CD14-positive monocyte (primary cell): ENCODE measurements at regions not wholly inside any gene's neighbourhood (a gene's known extent, or its start where the extent isn't known, plus 50 kb on each side); places are given as distances from the start of the nearest gene placed in this dataset.

Experiments used
- DNase-seq, 3 donors: peaks; one replicate each; pipeline ENCODE4 v3.0.0-alpha.2; 2011 to 2022
- H2AFZ ChIP-seq: 2 replicates; pipeline ENCODE4 v1.6.0; 2012; ENCODE audit warnings: mild to moderate bottlenecking, low read depth, low read length, inconsistent platforms; ENCODE audit not compliant: insufficient read depth, poor library complexity, severe bottlenecking
- H3K27ac ChIP-seq, 2 donors: 1 replicate in 1 of 2; 2 replicates in 1 of 2; pipeline ENCODE4 v1.5.1; 2012 to 2013; ENCODE audit warnings: low read length in 2 of 2, control low read depth in 1 of 2, inconsistent platforms in 1 of 2, low read depth in 1 of 2, mild to moderate bottlenecking in 1 of 2
- H3K27me3 ChIP-seq, 2 donors: one replicate each; pipeline versions ENCODE4 v1.6.0 to v1.6.1; 2011 to 2013; ENCODE audit warnings: low read length in 2 of 2; ENCODE audit not compliant: control insufficient read depth in 2 of 2, insufficient read depth in 2 of 2
- H3K36me3 ChIP-seq, 2 donors: replicated peaks in 1 of 2; 1 replicate in 1 of 2; 2 replicates in 1 of 2; pipeline versions ENCODE4 v1.5.1 to v1.6.1; 2012 to 2013; ENCODE audit warnings: low read length in 2 of 2, control low read depth in 1 of 2, inconsistent platforms in 1 of 2, mild to moderate bottlenecking in 1 of 2; ENCODE audit not compliant: insufficient read depth in 2 of 2, control insufficient read depth in 1 of 2
- H3K4me1 ChIP-seq, 2 donors: 1 replicate in 1 of 2; 2 replicates in 1 of 2; pipeline versions ENCODE4 v1.5.1 to v1.6.1; 2012 to 2013; ENCODE audit warnings: low read length in 2 of 2, control low read depth in 1 of 2, inconsistent platforms in 1 of 2, mild to moderate bottlenecking in 1 of 2, moderate library complexity in 1 of 2; ENCODE audit not compliant: insufficient read depth in 2 of 2, control insufficient read depth in 1 of 2
- H3K4me2 ChIP-seq: replicated peaks from 2 replicates; pipeline ENCODE3; 2012; ENCODE audit warnings: low read length, moderate library complexity, mild to moderate bottlenecking; ENCODE audit not compliant: poor library complexity, severe bottlenecking; ENCODE audit errors: extremely low read depth
- H3K4me3 ChIP-seq, 3 experiments: fragments of 200-600 bp in 1 of 3; sonication (generic) in 1 of 3; replicated peaks in 1 of 3; 1 replicate in 2 of 3; 2 replicates in 1 of 3; pipeline ENCODE4 v1.5.1; 2011 to 2013; ENCODE audit warnings: low read length in 3 of 3, mild to moderate bottlenecking in 3 of 3, control low read depth in 2 of 3, low read depth in 2 of 3, inconsistent platforms in 1 of 3, moderate library complexity in 1 of 3
- H3K79me2 ChIP-seq: 2 replicates; pipeline ENCODE4 v1.6.0; 2012; ENCODE audit warnings: mild to moderate bottlenecking, control low read depth, inconsistent platforms, low read length, moderate library complexity; ENCODE audit not compliant: insufficient read depth
- H3K9ac ChIP-seq: 2 replicates; pipeline ENCODE4 v1.6.0; 2017; ENCODE audit warnings: low read length, mild to moderate bottlenecking; ENCODE audit not compliant: insufficient read depth, poor library complexity, severe bottlenecking
- H3K9me3 ChIP-seq, 2 donors: replicated peaks in 1 of 2; 1 replicate in 1 of 2; 2 replicates in 1 of 2; pipeline versions ENCODE4 v1.5.1 to v1.6.1; 2012 to 2013; ENCODE audit warnings: low read length in 2 of 2, control low read depth in 1 of 2; ENCODE audit not compliant: control insufficient read depth in 1 of 2, insufficient read depth in 1 of 2
- H4K20me1 ChIP-seq: 2 replicates; pipeline ENCODE4 v1.6.0; 2012; ENCODE audit warnings: mild to moderate bottlenecking, low read length, control low read depth, moderate library complexity; ENCODE audit not compliant: insufficient read depth
- H3K27ac Mint-ChIP-seq, 7 donors: one replicate each; pipeline ENCODE4 v1.8.0; 2020; ENCODE audit warnings: mild to moderate bottlenecking in 7 of 7, mixed read lengths in 7 of 7, moderate library complexity in 6 of 7, inconsistent platforms in 2 of 7
- H3K27me3 Mint-ChIP-seq, 3 donors: one replicate each; pipeline ENCODE4 v1.8.0; 2021 to 2022; ENCODE audit warnings: low read depth in 3 of 3, mild to moderate bottlenecking in 3 of 3, mixed read lengths in 3 of 3, moderate library complexity in 3 of 3, inconsistent platforms in 1 of 3
- H3K36me3 Mint-ChIP-seq, 2 donors: one replicate each; pipeline ENCODE4 v1.8.0; 2020; ENCODE audit warnings: mixed read lengths in 2 of 2, inconsistent platforms in 1 of 2, mild to moderate bottlenecking in 1 of 2
- H3K4me1 Mint-ChIP-seq: one replicate; pipeline ENCODE4 v1.8.0; 2020; ENCODE audit warnings: mild to moderate bottlenecking, mixed read lengths
- H3K4me3 Mint-ChIP-seq, 2 donors: one replicate each; pipeline ENCODE4 v1.8.0; 2020; ENCODE audit warnings: mild to moderate bottlenecking in 2 of 2, mixed read lengths in 2 of 2, moderate library complexity in 1 of 2
- H3K9me3 Mint-ChIP-seq, 7 donors: one replicate each; pipeline ENCODE4 v1.8.0; 2020 to 2022; ENCODE audit warnings: mixed read lengths in 7 of 7, mild to moderate bottlenecking in 6 of 7, moderate library complexity in 6 of 7, inconsistent platforms in 2 of 7
- CTCF ChIP-seq: fragments of 200-600 bp; IDR thresholded peaks from one replicate; pipeline ENCODE4 v1.8.0; 2022; ENCODE audit warnings: antibody characterized with exemption, mild to moderate bottlenecking
- WGBS: methylation state at CpG from one replicate; pipeline ENCODE4 v1.1.5; 2013; ENCODE audit warnings: missing lambda C conversion rate; ENCODE audit not compliant: insufficient coverage; 5-methylcytosine and 5-hydroxymethylcytosine counted together
- intact Hi-C, 2 donors: fragments of 100-400 bp; cut with micrococcal nuclease; formaldehyde crosslinking; loops; one replicate each; pipeline versions ENCODE4 v1.15.0 to v1.15.1; 2023

- Mint-ChIP-seq H3K4me3 (no peak overlapping the region), H3K27me3 (no peaks in the 10 kb centered on the region), H3K4me1 (no peaks in the 10 kb centered on the region), H3K27ac (no peak overlapping the region), H3K9me3 (peaks cover 0 to 5% (median 0%) of the 10 kb centered on the region in 7 donors), H3K36me3 (no peaks in the 10 kb centered on the region)
- intact Hi-C loops, result no loop called here
- H3K36me3 ChIP-seq, result no peaks in the 10 kb centered on the region
- H3K79me2 ChIP-seq, result no peaks in the 10 kb centered on the region
- H2AFZ ChIP-seq, result no peak overlapping the region
- H3K9me3 ChIP-seq, result no peaks in the 10 kb centered on the region
- H3K27ac ChIP-seq, result no peak overlapping the region
- H3K4me1 ChIP-seq, result no peaks in the 10 kb centered on the region
- no peak overlapping the region for H3K9ac ChIP-seq
- DNase-seq, result no peak
- no peak overlapping the region for H3K4me2 ChIP-seq
- H3K27me3 ChIP-seq, result no peaks in the 10 kb centered on the region
- H4K20me1 ChIP-seq, result no peaks in the 10 kb centered on the region
- H3K4me3 ChIP-seq, result no peak overlapping the region
- no peak for TF ChIP-seq CTCF
Measured at GRCh38 chr4:62210486-62210885, 1010.4 kb downstream of the ADGRL3 start.

- WGBS, result 100% methylated on average over 1 of the region's 4 CpGs
- H3K4me3 Mint-ChIP-seq, result no peak overlapping the region
- no peak overlapping the region for H3K9ac ChIP-seq
- peaks cover 0 to 4% of the 10 kb centered on the region in 2 donors for H3K9me3 ChIP-seq
- intact Hi-C loops, result no loop called here
- H3K79me2 ChIP-seq, result no peaks in the 10 kb centered on the region
- H3K27ac ChIP-seq, result no peak overlapping the region
- H3K4me3 ChIP-seq, result no peak overlapping the region
- no peaks in the 10 kb centered on the region for H3K4me1 ChIP-seq
- no peak overlapping the region for H2AFZ ChIP-seq
- H3K4me2 ChIP-seq, result no peak overlapping the region
- no peaks in the 10 kb centered on the region for H4K20me1 ChIP-seq
- TF ChIP-seq CTCF, result no peak
- H3K27me3 ChIP-seq, result no peaks in the 10 kb centered on the region
- no peak for DNase-seq
- no peak overlapping the region for H3K27ac Mint-ChIP-seq
- H3K36me3 Mint-ChIP-seq, result no peaks in the 10 kb centered on the region
- H3K27me3 Mint-ChIP-seq, result no peaks in the 10 kb centered on the region
- peaks cover 0 to 5% (median 0%) of the 10 kb centered on the region in 7 donors for H3K9me3 Mint-ChIP-seq
- no peaks in the 10 kb centered on the region for H3K4me1 Mint-ChIP-seq
- H3K36me3 ChIP-seq, result no peaks in the 10 kb centered on the region
Measured at GRCh38 chr4:62209757-62210485, 1009.8 kb downstream of the ADGRL3 start.
